Heart right ventricle (tissue), 16 donors: ENCODE measurements at regions not wholly inside any gene's neighbourhood (a gene's known extent, or its start where the extent isn't known, plus 50 kb on each side); places are given as distances from the start of the nearest gene placed in this dataset.

Experiments
- ATAC-seq, 8 donors: fragments of 200-7000 bp; cut with Tn5 transposase; one replicate each; pipeline ENCODE4 v1.9.1; 2020; ENCODE audit warnings: mild to moderate bottlenecking in 8 of 8, moderate library complexity in 8 of 8, moderate number of reproducible peaks in 1 of 8
- DNase-seq, 2 donors: peaks; one replicate each; pipeline ENCODE4 v3.0.0-alpha.2; 2020
- H3K27ac ChIP-seq, 10 donors: fragments of 200-600 bp; sonication (generic) in 2 of 10; one replicate each; pipeline versions ENCODE4 v1.5.0 to v1.8.0; 2020 to 2022; ENCODE audit warnings: mild to moderate bottlenecking in 3 of 10
- H3K27me3 ChIP-seq, 7 donors: fragments of 200-600 bp; one replicate each; pipeline ENCODE4 v1.8.0; 2021 to 2022; ENCODE audit warnings: mild to moderate bottlenecking in 2 of 7
- H3K36me3 ChIP-seq, 9 donors: fragments of 200-600 bp; sonication (generic) in 1 of 9; one replicate each; pipeline versions ENCODE4 v1.5.0 to v1.8.0; 2020 to 2022; ENCODE audit warnings: mild to moderate bottlenecking in 2 of 9
- H3K4me1 ChIP-seq, 9 donors: fragments of 200-600 bp; sonication (generic) in 1 of 9; one replicate each; pipeline versions ENCODE4 v1.5.0 to v1.8.0; 2020 to 2022; ENCODE audit warnings: mild to moderate bottlenecking in 4 of 9
- H3K4me3 ChIP-seq, 10 donors: fragments of 200-600 bp; sonication (generic) in 2 of 10; one replicate each; pipeline versions ENCODE4 v1.5.0 to v1.8.0; 2020 to 2022; ENCODE audit warnings: mild to moderate bottlenecking in 7 of 10, moderate library complexity in 2 of 10
- H3K9me3 ChIP-seq, 11 donors: fragments of 200-600 bp in 10 of 11; sonication (generic) in 2 of 11; one replicate each; pipeline versions ENCODE4 v1.5.0 to v1.8.0; 2013 to 2022; ENCODE audit warnings: mild to moderate bottlenecking in 2 of 11, control low read depth in 1 of 11, moderate library complexity in 1 of 11
- WGBS, 2 donors: extraction: QIAGEN DNeasy Blood & Tissue Kit; methylation state at CpG; one replicate each; pipeline ENCODE4 v1.1.7; 2013; ENCODE audit warnings: inconsistent platforms in 1 of 2; 5-methylcytosine and 5-hydroxymethylcytosine counted together
- intact Hi-C, 10 donors: fragments of 100-400 bp; cut with DNase I; formaldehyde crosslinking; loops; one replicate each; pipeline versions ENCODE4 v1.11.1 to v1.14.2; 2022
- TF ChIP-seq, protein P1 (sequence below), 9 donors: fragments of 200-600 bp; sonication (generic) in 2 of 9; IDR thresholded peaks; one replicate each; pipeline versions ENCODE4 v1.5.0 to v1.8.0; 2021 to 2022; ENCODE audit warnings: antibody characterized with exemption in 9 of 9, mild to moderate bottlenecking in 5 of 9, moderate library complexity in 1 of 9
- donor health status: Arrhythmogenic right ventricular cardiomyopathy.
- donor health status: ischemic (EF 13 %, LVEDD 7.1; RV severe dilation, severe dysfunction).
- donor health status: healthy with polysubstance abuse.
- donor health status: DM: no; HTN: yes; CAD: no.
- donor health status: DM: no; HTN: no; CAD: no.
- donor health status: ischemic (EF 25% LVEDD 6.9; RV normal size, moderate dysfunction).
- donor health status: ischemic (EF 25% LVEDD 5.7; RV mildly dilated, moderate dysfunction).
- donor health status: healthy.
- donor health status: DM: yes; HTN: yes; CAD: no.
- donor health status: Ischemic cardiomyopathy.
- donor health status: ischemic (EF 35%, LVEDD 5.7; RV mildly dilated, moderate dysfunction).
- donor health status: nonischemic (EF 11% LVEDD 7.7; RV severe dilation, severe dysfunction).
- donor health status: DM: yes; HTN: yes; CAD: no.
- donor health status: PGD.
- donor health status: ischemic (EF 29% LVEDD 5.4; RV normal size, mild dysfunction).
- donor health status: nonischemic (EF 23%, LVEDD 6.1; RV moderate dilation, normal function).

DNA sequence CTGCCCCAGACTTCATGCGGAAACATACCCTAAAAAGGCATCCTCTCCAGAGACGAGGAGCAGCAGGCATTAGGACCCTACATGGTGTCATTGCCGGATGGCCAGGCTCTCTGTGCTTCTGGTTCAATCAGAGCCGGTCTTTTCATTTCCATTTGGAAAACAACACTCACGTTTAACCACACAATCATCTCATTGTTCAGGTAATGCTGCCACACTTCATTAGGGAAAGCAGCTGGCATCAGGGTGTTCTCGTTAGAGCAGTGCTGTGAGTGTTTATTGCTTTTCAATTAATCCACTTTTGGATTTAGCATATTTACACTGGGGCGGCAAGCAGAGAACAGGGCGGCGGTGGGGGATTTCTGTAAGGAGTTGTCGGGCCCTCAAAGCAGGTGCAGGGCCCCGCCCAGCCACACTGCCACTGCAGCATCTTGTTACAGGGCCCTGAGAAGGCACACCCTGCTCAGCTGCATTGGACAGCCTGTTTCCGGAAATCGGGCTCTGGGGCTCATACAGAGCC is 338.6 kb downstream of the SHANK2 start:
- peaks cover 0 to 8% (median 0%) of the 10 kb centered on the region in 11 donors for H3K9me3 ChIP-seq
- DNase-seq (no peak), ATAC-seq (no peak)
- 19 to 25% methylated on average over 13 of the region's 13 CpGs for WGBS, 2 donors
- TF ChIP-seq, protein P1, sequence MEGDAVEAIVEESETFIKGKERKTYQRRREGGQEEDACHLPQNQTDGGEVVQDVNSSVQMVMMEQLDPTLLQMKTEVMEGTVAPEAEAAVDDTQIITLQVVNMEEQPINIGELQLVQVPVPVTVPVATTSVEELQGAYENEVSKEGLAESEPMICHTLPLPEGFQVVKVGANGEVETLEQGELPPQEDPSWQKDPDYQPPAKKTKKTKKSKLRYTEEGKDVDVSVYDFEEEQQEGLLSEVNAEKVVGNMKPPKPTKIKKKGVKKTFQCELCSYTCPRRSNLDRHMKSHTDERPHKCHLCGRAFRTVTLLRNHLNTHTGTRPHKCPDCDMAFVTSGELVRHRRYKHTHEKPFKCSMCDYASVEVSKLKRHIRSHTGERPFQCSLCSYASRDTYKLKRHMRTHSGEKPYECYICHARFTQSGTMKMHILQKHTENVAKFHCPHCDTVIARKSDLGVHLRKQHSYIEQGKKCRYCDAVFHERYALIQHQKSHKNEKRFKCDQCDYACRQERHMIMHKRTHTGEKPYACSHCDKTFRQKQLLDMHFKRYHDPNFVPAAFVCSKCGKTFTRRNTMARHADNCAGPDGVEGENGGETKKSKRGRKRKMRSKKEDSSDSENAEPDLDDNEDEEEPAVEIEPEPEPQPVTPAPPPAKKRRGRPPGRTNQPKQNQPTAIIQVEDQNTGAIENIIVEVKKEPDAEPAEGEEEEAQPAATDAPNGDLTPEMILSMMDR (IDR thresholded peaks at IDR 0.05), result no peak
- intact Hi-C loops, result no loop called here
- H3K27ac ChIP-seq, result no peak overlapping the region
- H3K36me3 ChIP-seq, result no peaks in the 10 kb centered on the region
- no peak overlapping the region for H3K4me3 ChIP-seq
- peaks cover 0 to 48% (median 32%) of the 10 kb centered on the region in 7 donors for H3K27me3 ChIP-seq
- no peaks in the 10 kb centered on the region for H3K4me1 ChIP-seq

DNA sequence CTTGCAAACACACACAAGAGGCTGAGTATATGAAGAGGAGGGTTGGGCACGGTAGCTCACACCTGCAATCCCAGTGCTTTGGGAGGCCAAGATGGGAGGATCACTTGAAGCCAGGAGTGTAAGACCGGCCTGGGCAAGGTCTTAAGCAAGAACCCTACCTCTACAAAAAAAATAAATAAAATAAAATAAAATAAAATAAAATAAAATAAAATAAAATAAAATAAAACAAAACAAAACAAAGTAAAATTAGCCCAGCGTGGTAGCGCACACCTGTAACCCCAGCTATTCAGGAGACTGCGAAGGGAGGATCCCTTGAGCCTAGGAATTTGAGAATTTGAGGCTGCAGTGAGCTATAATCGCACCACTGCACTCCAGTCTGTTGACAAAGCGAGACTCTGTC is 337.9 kb downstream of the SHANK2 start:
- H3K27ac ChIP-seq, result no peak overlapping the region
- WGBS, 2 donors, result 90 to 92% methylated on average over 7 of the region's 7 CpGs
- H3K4me1 ChIP-seq, result no peaks in the 10 kb centered on the region
- no peaks in the 10 kb centered on the region for H3K36me3 ChIP-seq
- intact Hi-C loops, result no loop called here
- peaks cover 0 to 8% (median 0%) of the 10 kb centered on the region in 11 donors for H3K9me3 ChIP-seq
- DNase-seq (no peak), ATAC-seq (no peak)
- peaks cover 0 to 48% (median 32%) of the 10 kb centered on the region in 7 donors for H3K27me3 ChIP-seq
- TF ChIP-seq, protein P1 (IDR thresholded peaks at IDR 0.05), result no peak
- H3K4me3 ChIP-seq, result no peak overlapping the region

DNA sequence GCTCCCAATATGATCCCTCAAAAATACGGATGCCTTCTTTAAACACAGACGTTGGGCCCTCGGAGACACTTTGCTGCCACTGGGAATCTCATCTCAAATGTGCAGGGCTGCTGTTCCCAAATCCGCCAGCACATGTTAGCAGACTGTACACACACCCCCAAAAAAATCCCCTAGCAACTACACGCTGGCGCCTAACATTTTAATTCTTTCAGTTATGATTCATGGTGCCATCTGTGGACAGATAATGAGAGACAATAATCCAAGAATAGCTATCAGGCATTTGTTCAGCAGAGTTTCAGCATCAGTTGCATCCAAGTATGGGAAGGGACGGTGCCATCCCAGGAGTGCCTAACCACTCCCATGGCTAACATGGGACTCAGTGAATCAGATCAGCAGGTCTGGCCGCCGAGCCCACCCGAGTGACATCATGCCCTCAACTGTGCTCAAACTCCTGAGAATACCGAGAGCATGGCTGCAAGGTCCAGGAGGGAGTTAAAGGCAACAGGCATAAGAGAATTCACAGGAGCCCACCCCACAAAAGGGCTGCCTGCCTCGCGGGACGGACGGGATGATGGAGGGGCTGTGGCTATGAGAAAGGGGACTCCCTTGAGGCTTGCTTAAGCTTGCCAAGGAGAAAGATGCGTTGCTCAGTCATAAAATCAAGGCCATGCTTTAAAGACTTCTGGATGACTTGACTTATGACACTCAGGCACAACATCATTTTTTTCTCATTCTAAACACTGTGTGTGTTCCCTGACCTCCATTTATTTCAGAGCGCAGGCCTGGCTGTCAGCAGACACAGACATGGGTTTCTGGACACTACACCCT is 337.0 kb downstream of the SHANK2 start:
- Histone ChIP-seq H3K4me1 (no peaks in the 10 kb centered on the region), H3K27ac (no peak overlapping the region), H3K4me3 (no peak overlapping the region), H3K27me3 (peaks cover 0 to 47% (median 30%) of the 10 kb centered on the region in 7 donors), H3K9me3 (peaks cover 0 to 12% (median 0%) of the 10 kb centered on the region in 11 donors), H3K36me3 (no peaks in the 10 kb centered on the region)
- TF ChIP-seq, protein P1 (IDR thresholded peaks at IDR 0.05), result no peak
- no peak for DNase-seq
- intact Hi-C loops, result no loop called here
- no peak for ATAC-seq
- WGBS, 2 donors, result 73 to 76% methylated on average over 17 of the region's 17 CpGs

DNA sequence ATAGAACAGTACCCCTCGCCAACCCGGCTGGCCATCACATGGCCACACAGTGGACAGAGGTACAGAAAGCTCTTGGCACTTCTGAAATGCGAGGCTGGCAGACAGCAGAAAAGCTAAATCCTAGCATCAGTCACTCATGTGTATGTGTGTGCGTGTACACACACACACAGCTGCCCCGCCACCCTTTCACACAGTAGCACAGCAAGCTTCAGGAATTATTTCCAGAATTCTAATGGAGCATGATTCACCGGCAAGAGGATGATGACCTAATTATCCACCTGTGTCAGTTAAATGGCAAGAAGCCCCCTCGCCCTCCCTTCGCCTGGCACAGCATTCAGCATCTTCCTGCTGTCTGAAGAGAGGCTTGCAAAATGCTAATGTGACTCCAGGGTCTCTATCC is 336.0 kb downstream of the SHANK2 start:
- Histone ChIP-seq H3K4me3 (no peak overlapping the region), H3K27me3 (peaks cover 0 to 41% (median 26%) of the 10 kb centered on the region in 7 donors), H3K9me3 (peaks cover 0 to 22% (median 5%) of the 10 kb centered on the region in 11 donors), H3K27ac (no peak overlapping the region), H3K4me1 (no peaks in the 10 kb centered on the region), H3K36me3 (no peaks in the 10 kb centered on the region)
- ATAC-seq (no peak), DNase-seq (no peak)
- TF ChIP-seq, protein P1 (IDR thresholded peaks at IDR 0.05), result no peak
- intact Hi-C loops, result no loop called here
- 88 to 93% methylated on average over 8 of the region's 8 CpGs for WGBS, 2 donors
